PC-9 (cell line): ENCODE measurements at regions not wholly inside any gene's neighbourhood (a gene's known extent, or its start where the extent isn't known, plus 50 kb on each side); places are given as distances from the start of the nearest gene placed in this dataset.
"Not testable (repeated sequence)": the region's sequence is repeated elsewhere in the genome, so short reads cannot be mapped to it uniquely, and the experiment has no call there.

Source experiments
- BruUV-seq: library from RNA; stranded (reverse); fragments of 400-500 nt; replicated peaks from 2 replicates; lab custom pipeline; 2021; lab: Mats Ljungman, UMichigan
- CTCF ChIA-PET: fragments of 300-600 bp; sonication (Branson Sonifier 250); formaldehyde crosslinking; loops from one replicate; lab custom pipeline; 2022; ENCODE audit warnings: antibody characterized with exemption; lab: Charles Lee
- POLR2A ChIA-PET: fragments of 300-600 bp; sonication (Branson Sonifier 250); formaldehyde crosslinking; loops from one replicate; lab custom pipeline; 2022; ENCODE audit warnings: antibody characterized with exemption; ENCODE audit not compliant: unreplicated experiment; lab: Charles Lee
- DNase-seq, 2 experiments: peaks; one replicate each; pipeline versions ENCODE4 v3.0.0 to v3.0.0-alpha.2; 2015 to 2022; ENCODE audit warnings: mixed read lengths in 1 of 2
- H2AFZ ChIP-seq: fragments of 200-600 bp; sonication (generic); 2 replicates; pipeline ENCODE4 v1.8.1; 2017; ENCODE audit warnings: antibody characterized with exemption
- H3F3A ChIP-seq: fragments of 200-600 bp; sonication (generic); 2 replicates; pipeline ENCODE4 v1.8.1; 2017; ENCODE audit warnings: antibody characterized with exemption, mild to moderate bottlenecking, low read depth; ENCODE audit not compliant: insufficient read depth
- H3K27ac ChIP-seq: fragments of 200-600 bp; sonication (generic); 2 replicates; pipeline ENCODE4 v1.6.1; 2016; ENCODE audit warnings: mixed run types
- H3K27me3 ChIP-seq: fragments of 200-600 bp; sonication (generic); 2 replicates; pipeline ENCODE4 v1.6.1; 2016; ENCODE audit warnings: low read depth, mixed run types; ENCODE audit not compliant: insufficient read depth
- H3K36me3 ChIP-seq: fragments of 200-600 bp; sonication (generic); 2 replicates; pipeline ENCODE4 v1.6.1; 2016; ENCODE audit warnings: low read depth, mixed run types
- H3K4me1 ChIP-seq: fragments of 200-600 bp; sonication (generic); replicated peaks from 2 replicates; pipeline ENCODE4 v1.6.1; 2016; ENCODE audit warnings: mixed run types; ENCODE audit not compliant: insufficient read depth
- H3K4me2 ChIP-seq: fragments of 200-600 bp; sonication (generic); 2 replicates; pipeline ENCODE4 v1.6.1; 2017; ENCODE audit warnings: mixed run types
- H3K4me3 ChIP-seq: fragments of 200-600 bp; sonication (generic); 2 replicates; pipeline ENCODE4 v1.6.1; 2016; ENCODE audit warnings: mixed run types
- H3K79me2 ChIP-seq: fragments of 200-600 bp; sonication (generic); 2 replicates; pipeline ENCODE4 v1.6.1; 2017; ENCODE audit warnings: low read depth, mixed run types
- H3K9me2 ChIP-seq: fragments of 200-600 bp; sonication (generic); 2 replicates; pipeline ENCODE4 v1.8.1; 2017; ENCODE audit warnings: mild to moderate bottlenecking; ENCODE audit not compliant: insufficient read depth
- H3K9me3 ChIP-seq: fragments of 200-600 bp; sonication (generic); 2 replicates; pipeline ENCODE4 v1.8.1; 2016; ENCODE audit warnings: low read depth; ENCODE audit not compliant: insufficient read depth
- H4K20me1 ChIP-seq: fragments of 200-600 bp; sonication (generic); 2 replicates; pipeline ENCODE4 v1.8.1; 2017; ENCODE audit not compliant: insufficient read depth
- EZH2 ChIP-seq: fragments of 200-600 bp; sonication (generic); IDR thresholded peaks from 2 replicates; pipeline ENCODE4 v1.8.0; 2017; ENCODE audit warnings: antibody characterized with exemption, low read depth
- intact Hi-C: fragments of 100-400 bp; cut with micrococcal nuclease; formaldehyde crosslinking; loops from one replicate; pipeline ENCODE4 v1.10.0; 2022; ENCODE audit not compliant: unreplicated experiment
- TF ChIP-seq, protein P1 (sequence below): fragments of 200-600 bp; sonication (generic); conservative IDR thresholded peaks from 2 replicates; pipeline ENCODE4 v1.6.1; 2017; ENCODE audit warnings: mixed run types, antibody characterized with exemption, mild to moderate bottlenecking, moderate library complexity

GRCh38 chr4:33948921-33949320 is 2295.4 kb downstream of the ARAP2 start:
- CTCF ChIA-PET, result no interaction called here
- H2AFZ ChIP-seq, result no peak overlapping the region
- H3K36me3 ChIP-seq, result no peaks in the 10 kb centered on the region
- POLR2A ChIA-PET, result no interaction called here
- H3K4me2 ChIP-seq, result no peak overlapping the region
- no peaks in the 10 kb centered on the region for H3K9me3 ChIP-seq
- H3K4me1 ChIP-seq, result no peaks in the 10 kb centered on the region
- no peaks in the 10 kb centered on the region for H3K79me2 ChIP-seq
- no peaks in the 10 kb centered on the region for H3K27me3 ChIP-seq
- H3K4me3 ChIP-seq, result no peak overlapping the region
- H3F3A ChIP-seq, result no peaks in the 10 kb centered on the region
- no peaks in the 10 kb centered on the region for H4K20me1 ChIP-seq
- DNase-seq, result no peak
- H3K9me2 ChIP-seq, result no peaks in the 10 kb centered on the region
- BruUV-seq, result no TSS peak
- TF ChIP-seq, protein P1, sequence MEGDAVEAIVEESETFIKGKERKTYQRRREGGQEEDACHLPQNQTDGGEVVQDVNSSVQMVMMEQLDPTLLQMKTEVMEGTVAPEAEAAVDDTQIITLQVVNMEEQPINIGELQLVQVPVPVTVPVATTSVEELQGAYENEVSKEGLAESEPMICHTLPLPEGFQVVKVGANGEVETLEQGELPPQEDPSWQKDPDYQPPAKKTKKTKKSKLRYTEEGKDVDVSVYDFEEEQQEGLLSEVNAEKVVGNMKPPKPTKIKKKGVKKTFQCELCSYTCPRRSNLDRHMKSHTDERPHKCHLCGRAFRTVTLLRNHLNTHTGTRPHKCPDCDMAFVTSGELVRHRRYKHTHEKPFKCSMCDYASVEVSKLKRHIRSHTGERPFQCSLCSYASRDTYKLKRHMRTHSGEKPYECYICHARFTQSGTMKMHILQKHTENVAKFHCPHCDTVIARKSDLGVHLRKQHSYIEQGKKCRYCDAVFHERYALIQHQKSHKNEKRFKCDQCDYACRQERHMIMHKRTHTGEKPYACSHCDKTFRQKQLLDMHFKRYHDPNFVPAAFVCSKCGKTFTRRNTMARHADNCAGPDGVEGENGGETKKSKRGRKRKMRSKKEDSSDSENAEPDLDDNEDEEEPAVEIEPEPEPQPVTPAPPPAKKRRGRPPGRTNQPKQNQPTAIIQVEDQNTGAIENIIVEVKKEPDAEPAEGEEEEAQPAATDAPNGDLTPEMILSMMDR, result no peak
- no peak for TF ChIP-seq EZH2
- no peak overlapping the region for H3K27ac ChIP-seq
- intact Hi-C loops, result no loop called here

- H3K4me2 ChIP-seq, H3K27ac ChIP-seq, H3K4me1 ChIP-seq, CTCF ChIA-PET, BruUV-seq, H3K36me3 ChIP-seq, H3K79me2 ChIP-seq, H3F3A ChIP-seq, H3K9me3 ChIP-seq, H2AFZ ChIP-seq, H4K20me1 ChIP-seq, H3K27me3 ChIP-seq, intact Hi-C loops, DNase-seq, POLR2A ChIA-PET, H3K4me3 ChIP-seq, H3K9me2 ChIP-seq: not testable (repeated sequence)
Measured at GRCh38 chr4:33953848-33954247, 2290.5 kb downstream of the ARAP2 start.

DNA sequence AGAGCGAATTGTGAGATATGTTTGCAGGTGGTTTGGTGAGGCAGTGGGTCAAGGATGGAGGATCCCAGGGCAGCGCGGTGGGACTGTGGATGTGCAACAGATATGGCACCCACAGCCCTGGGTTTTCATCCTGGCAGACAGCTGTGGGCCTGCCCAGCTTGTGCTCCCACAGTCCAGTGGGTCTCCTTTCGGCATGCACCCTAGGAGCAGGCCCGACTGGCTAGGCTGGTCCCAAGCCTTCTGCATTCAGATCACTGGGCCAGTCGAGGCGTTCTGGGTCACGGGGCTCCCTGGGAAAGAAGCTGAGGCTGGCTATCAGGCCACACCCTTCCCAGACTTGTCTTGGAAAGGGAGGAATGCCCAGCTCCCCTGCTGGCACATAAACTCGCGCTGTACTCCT is 2289.6 kb downstream of the ARAP2 start:
- CTCF ChIA-PET, result no interaction called here
- intact Hi-C loops, result no loop called here

More for the DNA sequence above, 2289.6 kb downstream of the ARAP2 start:
- Histone ChIP-seq H3K79me2 (no peaks in the 10 kb centered on the region), H3F3A (no peaks in the 10 kb centered on the region), H3K4me3 (no peak overlapping the region), H3K36me3 (no peaks in the 10 kb centered on the region), H3K4me2 (no peak overlapping the region), H3K27me3 (no peaks in the 10 kb centered on the region), H3K4me1 (no peaks in the 10 kb centered on the region), H2AFZ (no peak overlapping the region; the same call in 1 of the 2 replicates), H4K20me1 (no peaks in the 10 kb centered on the region), H3K9me2 (no peaks in the 10 kb centered on the region), H3K9me3 (no peaks in the 10 kb centered on the region; the same call in 1 of the 2 replicates), H3K27ac (no peak overlapping the region)
- DNase-seq, result no peak
- POLR2A ChIA-PET, result no interaction called here
- no TSS peak for BruUV-seq
- no peak for TF ChIP-seq EZH2
- TF ChIP-seq, protein P1, result no peak
